CD4-positive, alpha-beta T cell treated with Interleukin-1 beta for 1 hour (primary cell): ENCODE measurements at regions not wholly inside any gene's neighbourhood (a gene's known extent, or its start where the extent isn't known, plus 50 kb on each side); places are given as distances from the start of the nearest gene placed in this dataset.
A peak's percentile ranks its signal among the peaks of the same experiment; 100 is the strongest.
"Not testable (repeated sequence)": the region's sequence is repeated elsewhere in the genome, so short reads cannot be mapped to it uniquely, and the experiment has no call there.

Experiments
- DNase-seq, 2 donors: peaks; one replicate each; pipeline ENCODE4 v3.0.0-alpha.2; 2020 to 2022

DNA sequence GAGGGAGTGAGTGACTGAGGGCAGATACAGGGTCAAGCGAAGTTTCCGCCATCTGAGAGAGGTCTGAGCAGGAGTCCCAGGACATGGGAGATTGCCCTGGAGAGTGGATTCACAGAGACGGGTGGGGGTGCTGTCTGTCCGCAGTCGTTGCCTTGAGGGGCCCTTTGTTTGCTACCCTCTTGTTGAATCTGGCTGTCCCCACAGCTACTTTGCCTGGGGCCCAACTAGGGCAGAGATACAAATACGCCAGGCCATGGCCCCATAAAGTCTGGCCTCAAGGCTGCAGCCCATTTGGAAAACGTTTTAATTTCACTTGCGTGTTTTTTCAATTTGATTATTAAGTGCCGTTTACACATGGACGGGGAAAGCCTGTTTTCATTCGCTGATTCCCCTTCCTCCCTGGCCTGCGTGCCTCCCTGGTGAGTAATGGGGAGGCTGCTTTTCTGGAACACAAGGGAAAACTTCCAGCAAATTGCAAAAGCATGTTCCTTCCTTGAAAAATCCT, 134.4 kb downstream of the SMIM20 start:
- DNase-seq = no peak

DNA sequence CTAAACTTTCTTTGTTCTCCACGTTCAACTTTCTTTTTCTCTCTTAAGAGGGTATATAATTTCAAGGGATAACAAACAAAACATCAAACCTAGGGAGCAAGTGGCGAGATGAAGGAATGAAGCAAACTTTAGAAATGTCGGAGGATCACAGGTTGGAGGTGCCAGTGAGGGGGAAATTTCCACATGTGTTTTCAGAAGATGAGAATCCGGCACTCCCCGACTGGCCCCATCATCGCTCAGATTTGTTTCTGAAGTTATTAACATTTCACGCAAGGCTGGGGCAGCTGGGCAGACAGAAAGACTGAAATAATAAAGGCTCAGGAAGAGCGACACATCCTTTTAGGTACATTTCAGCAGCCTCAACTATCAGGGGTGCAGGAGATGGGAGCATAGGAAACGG, 134.9 kb downstream of the SMIM20 start:
- DNase-seq = no peak

DNA sequence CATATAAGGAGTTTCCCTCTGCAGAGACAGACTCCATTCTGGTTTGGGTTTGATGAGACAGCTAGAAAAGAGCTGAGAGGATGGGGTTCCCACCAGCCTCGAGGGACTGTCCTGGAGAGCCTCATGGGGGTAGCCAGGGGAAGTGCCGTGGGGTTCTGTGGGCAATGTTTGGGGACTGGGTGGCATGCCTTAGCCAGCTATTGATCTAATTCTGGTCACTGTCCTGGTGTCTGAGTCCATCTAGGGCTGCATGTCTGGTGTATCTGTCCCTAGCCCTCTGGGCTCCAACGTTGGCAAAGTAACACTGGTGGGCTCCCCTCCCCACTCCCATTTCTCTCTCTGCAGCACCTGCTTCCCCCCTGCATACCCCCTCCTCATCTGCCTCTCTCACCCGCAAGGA, 135.4 kb downstream of the SMIM20 start:
- no peak for DNase-seq

GRCh38 chr4:26050212-26050643, 136.2 kb downstream of the SMIM20 start:
- peak; percentile 7 to 27 for DNase-seq

GRCh38 chr4:26050671-26051070, 136.7 kb downstream of the SMIM20 start:
- DNase-seq = no peak

DNA sequence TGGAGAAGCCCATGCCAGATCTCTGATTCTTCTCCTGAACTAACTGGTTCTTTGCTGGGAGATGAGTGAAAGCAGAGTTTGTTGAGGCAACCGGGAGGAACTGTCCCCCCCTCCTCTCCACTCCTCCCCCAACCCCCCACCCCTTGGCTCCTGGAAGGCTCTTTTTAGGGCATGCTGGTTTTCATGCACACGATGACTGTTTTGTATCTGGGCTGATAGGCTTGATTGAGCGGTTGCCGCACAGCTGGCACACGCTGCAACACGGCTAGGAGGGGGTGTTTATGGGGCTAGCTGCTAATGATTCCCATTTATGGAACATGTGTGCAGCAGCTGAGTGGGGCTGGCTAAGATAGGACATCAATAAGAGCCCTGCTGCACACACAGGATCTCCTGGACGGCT, 137.2 kb downstream of the SMIM20 start:
- no peak for DNase-seq

GRCh38 chr4:26052663-26053541, 138.9 kb downstream of the SMIM20 start:
- DNase-seq = no peak

GRCh38 chr4:26053761-26054160, 139.7 kb downstream of the SMIM20 start:
- DNase-seq = no peak

GRCh38 chr4:26055855-26056254, 141.8 kb downstream of the SMIM20 start:
- no peak for DNase-seq

DNA sequence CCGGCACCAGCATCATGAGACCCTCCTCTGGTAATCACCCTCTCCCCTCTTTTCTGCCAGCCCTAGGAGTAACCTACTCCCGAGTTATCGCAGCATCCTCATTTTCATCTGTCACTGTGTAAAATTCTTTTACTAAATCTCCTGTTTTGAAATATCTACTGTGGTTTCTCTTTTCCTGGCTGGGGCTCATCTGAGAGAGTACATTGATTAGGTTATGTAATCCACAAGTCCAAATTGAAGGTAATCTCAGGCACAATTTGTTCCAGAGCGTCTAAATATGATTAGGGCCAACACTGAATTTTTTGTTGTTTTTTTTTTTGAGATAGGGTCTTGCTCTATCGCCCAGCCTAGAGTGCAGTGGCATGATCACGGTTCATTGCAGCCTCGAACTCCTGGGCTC, 142.4 kb downstream of the SMIM20 start:
- no peak for DNase-seq

- DNase-seq = not testable (repeated sequence)
Measured at GRCh38 chr4:26057839-26058238, 143.8 kb downstream of the SMIM20 start.

GRCh38 chr4:26058537-26058936, 144.5 kb downstream of the SMIM20 start:
- DNase-seq = no peak

DNA sequence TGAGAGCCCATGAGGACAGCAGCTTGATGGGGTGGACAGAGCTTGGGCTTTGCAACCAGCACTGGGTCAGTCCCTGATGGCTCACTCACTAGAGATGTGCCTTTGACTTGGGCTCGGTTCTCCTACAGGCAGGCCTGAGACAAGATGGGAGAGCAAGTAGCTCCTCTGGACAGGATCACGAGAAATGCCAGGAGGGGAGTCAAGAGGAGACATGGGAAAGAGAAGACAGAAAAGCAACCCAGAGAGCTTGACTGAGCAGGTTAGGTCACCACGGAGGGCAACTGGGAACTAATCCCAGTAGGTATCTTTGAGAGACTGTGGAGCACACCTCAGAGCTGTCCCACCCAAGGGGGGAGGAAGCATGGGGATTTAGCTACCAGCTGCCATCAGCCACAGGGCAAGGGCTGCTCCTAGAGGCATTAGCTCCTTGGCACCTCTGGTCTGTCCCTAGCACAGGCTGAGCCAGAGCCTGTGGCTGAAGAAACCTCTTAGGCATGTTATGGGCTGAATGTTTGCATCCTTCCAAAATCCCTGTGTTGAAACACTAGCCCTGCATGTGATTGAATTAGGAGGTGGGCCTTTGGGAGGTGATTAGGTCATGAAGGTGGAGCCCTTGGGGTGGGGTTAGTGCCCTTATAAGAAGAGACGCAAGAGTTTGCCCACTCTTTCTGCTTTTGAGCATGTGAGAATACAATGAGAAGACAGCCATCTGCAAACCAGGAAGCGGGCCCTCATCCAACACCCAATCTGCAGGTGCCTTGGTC, 145.6 kb downstream of the SMIM20 start:
- no peak for DNase-seq

DNA sequence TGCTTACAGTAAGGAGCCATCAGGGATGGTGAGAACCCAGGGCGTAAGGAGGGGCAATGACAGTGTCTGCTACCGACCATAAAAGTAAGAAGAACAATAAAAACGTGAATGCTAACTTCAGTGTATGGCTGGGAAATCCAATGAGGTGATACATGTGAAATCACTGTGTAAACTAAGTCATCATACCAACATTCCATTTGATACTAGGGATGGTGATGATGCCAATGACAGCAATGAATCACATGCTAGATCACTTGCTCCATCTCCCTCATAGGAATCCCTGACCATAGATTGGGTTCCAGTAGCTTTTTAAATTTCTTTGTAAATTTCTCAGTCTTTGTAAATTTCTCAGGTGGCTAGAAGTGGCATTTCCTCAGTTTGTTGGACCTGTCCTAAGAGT, 146.3 kb downstream of the SMIM20 start:
- no peak for DNase-seq

DNA sequence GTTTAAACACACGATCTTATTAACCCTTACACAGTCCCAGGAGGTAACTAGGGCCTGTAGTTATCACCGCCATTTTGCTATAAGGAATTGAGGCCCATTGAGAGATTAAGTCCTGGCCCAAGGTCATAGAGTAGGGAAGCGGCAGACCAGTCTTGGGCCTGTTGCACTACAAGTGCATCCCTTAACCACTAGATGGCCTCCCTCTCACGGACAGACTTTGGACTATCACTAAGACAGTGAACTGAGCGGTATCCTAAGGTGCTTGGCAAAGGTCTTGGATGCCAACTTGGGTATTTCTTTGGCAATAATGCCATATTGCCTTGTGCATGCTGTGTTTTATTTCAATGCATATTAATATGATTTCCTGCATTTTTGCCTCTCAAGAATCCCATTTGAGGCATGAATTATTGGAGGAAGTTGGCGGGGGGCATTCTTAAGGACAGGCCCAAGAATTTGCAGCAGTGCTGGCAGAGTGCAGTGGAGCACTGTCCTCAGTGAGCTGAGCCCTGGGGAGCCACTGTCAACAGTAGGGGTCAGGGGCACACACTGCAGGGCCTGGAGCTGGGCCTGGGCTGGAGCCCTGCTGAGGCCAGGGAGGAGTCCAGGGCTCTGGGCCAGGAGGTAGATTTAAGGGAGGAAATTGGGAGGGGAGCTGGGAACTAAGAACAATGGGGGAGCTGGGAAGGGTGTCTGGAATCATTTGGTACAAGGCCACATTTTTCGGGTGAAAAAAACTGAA, 147.4 kb downstream of the SMIM20 start:
- DNase-seq = peak; percentile 41 to 43

- DNase-seq = no peak
Measured at GRCh38 chr4:26062215-26062614, 148.2 kb downstream of the SMIM20 start.

GRCh38 chr4:26064009-26064408, 150.0 kb downstream of the SMIM20 start:
- DNase-seq = not testable (repeated sequence)

GRCh38 chr4:26065833-26066232, 151.8 kb downstream of the SMIM20 start:
- DNase-seq = no peak

DNA sequence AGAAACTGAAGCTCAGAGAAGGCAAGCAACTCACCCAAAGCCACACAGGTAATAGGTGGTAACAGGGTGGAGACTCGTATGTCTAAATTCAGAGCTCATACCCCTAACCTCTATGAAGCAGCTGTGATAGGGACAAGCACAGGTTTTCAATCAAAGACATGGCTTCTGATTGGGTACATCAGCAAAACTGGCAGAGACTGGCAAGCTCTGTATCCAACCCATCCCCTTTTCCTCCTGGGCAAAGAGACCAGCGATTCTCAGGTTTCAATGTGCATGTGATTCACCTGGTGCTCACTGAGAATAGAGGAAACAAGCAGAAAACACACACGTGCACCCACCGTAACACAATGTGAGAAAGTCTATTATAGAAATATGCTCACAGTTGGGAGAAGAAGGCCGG, 153.0 kb downstream of the SMIM20 start:
- DNase-seq = no peak

GRCh38 chr4:26069218-26069617, 155.2 kb downstream of the SMIM20 start:
- DNase-seq = no peak

- no peak for DNase-seq
Measured at GRCh38 chr4:26071688-26072087, 157.7 kb downstream of the SMIM20 start.

DNA sequence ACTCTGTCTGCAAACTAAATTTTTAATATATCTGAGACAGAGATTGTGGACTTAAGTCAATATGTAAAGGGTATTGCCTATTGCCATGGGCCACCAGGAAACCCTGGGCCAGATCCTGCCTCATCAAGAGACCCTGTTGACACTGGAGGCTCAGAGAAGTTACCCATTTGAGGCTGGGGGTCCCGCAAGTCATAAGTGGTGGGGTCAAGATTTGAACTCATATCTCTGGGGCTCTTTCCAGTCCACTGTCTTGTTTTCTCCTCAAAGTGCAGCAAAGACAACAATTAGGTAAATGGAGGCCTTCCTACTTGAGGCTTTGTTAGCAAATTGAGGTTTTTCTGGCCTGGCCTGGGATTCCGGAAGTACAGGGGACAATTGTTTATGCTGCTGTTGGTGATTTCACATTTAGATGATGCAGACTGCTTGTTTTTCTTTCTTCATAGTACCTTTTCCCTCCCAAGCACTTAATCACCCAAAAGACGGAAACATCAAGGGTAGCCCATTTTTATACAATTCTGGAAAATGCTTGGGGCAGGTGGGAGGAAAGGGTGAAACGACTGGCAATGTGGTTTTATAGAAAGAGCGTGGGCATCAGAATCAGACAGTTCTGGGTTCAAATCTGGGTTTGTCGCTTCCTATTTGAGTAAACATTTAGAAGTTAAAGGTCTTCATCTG, 160.0 kb downstream of the SMIM20 start:
- DNase-seq = no peak
